A549 (cell line): ENCODE measurements at regions not wholly inside any gene's neighbourhood (a gene's known extent, or its start where the extent isn't known, plus 50 kb on each side); places are given as distances from the start of the nearest gene placed in this dataset.

Experiments
- ATAC-seq, 2 experiments: fragments of 200-7000 bp in 1 of 2; fragments of >200 bp in 1 of 2; cut with Nextera tagmentation in 1 of 2; cut with Tn5 transposase in 1 of 2; 3 replicates each; pipeline versions ENCODE4 v1.8.0 to v1.9.1; 2018 to 2020; ENCODE audit warnings: mild to moderate bottlenecking in 1 of 2, moderate library complexity in 1 of 2
- CTCF ChIA-PET: fragments of 300-600 bp; sonication (Branson Sonifier 250); formaldehyde crosslinking; extraction: SDS; loops from one replicate; lab custom pipeline; 2021; ENCODE audit warnings: antibody characterized with exemption, inconsistent platforms; lab: Yijun Ruan, JAX
- POLR2A ChIA-PET: fragments of 350-600 bp; formaldehyde crosslinking; extraction: SDS; loops from one replicate; lab custom pipeline; 2021; ENCODE audit warnings: antibody characterized with exemption, inconsistent platforms; lab: Yijun Ruan, JAX
- DNase-seq, 2 experiments: peaks; one replicate each; pipeline versions ENCODE4 v3.0.0 to v3.0.0-alpha.2; 2011 to 2016; ENCODE audit warnings: low read depth in 1 of 2, low spot score in 1 of 2
- FAIRE-seq: peaks from 2 replicates; lab custom pipeline; 2011; peaks lifted over from hg19 to GRCh38; lab: Jason Lieb, UNC
- H3K27ac ChIP-seq, 2 experiments: fragments of >200 bp; sonication (Bioruptor Twin); formaldehyde crosslinking; 3 replicates each; pipeline ENCODE4 v1.5.1; 2016 to 2017
- H3K4me1 ChIP-seq: fragments of >200 bp; sonication (Bioruptor Twin); formaldehyde crosslinking; 3 replicates; pipeline ENCODE4 v1.6.1; 2016
- H3K4me2 ChIP-seq: fragments of >200 bp; sonication (Bioruptor Twin); formaldehyde crosslinking; 3 replicates; pipeline ENCODE4 v1.6.1; 2016
- H3K4me3 ChIP-seq: fragments of >200 bp; sonication (Bioruptor Twin); formaldehyde crosslinking; 3 replicates; pipeline ENCODE4 v1.5.1; 2016
- H3K9me3 ChIP-seq: fragments of >200 bp; sonication (Bioruptor Twin); formaldehyde crosslinking; 3 replicates; pipeline ENCODE4 v1.6.1; 2016
- BHLHE40 ChIP-seq: IDR thresholded peaks from 2 replicates; pipeline ENCODE4 v1.6.1; 2012; ENCODE audit warnings: low read depth, low read length, inconsistent platforms
- CHD2 ChIP-seq: fragments of 150-350 bp; IDR thresholded peaks from 2 replicates; pipeline ENCODE4 v1.6.1; 2014; ENCODE audit warnings: low read length; ENCODE audit not compliant: partially characterized antibody
- CHD4 ChIP-seq: fragments of 200-600 bp; sonication (generic); IDR thresholded peaks from 2 replicates; pipeline ENCODE4 v1.6.1; 2016; ENCODE audit warnings: antibody characterized with exemption, mild to moderate bottlenecking, borderline replicate concordance
- EHF ChIP-seq: fragments of 250-450 bp; sonication (Bioruptor Pico); IDR thresholded peaks from 2 replicates; pipeline ENCODE4 v1.5.0; 2020; ENCODE audit warnings: mild to moderate bottlenecking
- EHMT2 ChIP-seq: fragments of 200-600 bp; sonication (generic); IDR thresholded peaks from 2 replicates; pipeline ENCODE4 v1.6.1; 2016; ENCODE audit warnings: antibody characterized with exemption, low read depth, mild to moderate bottlenecking, moderate library complexity
- HOXB13 ChIP-seq: fragments of 250-450 bp; sonication (Bioruptor Pico); IDR thresholded peaks from 2 replicates; pipeline ENCODE4 v1.5.0; 2020; ENCODE audit warnings: low read depth, mild to moderate bottlenecking, moderate library complexity
- KDM1A ChIP-seq: fragments of 200-600 bp; sonication (generic); IDR thresholded peaks from 2 replicates; pipeline ENCODE4 v1.6.1; 2016; ENCODE audit warnings: low read depth, mild to moderate bottlenecking
- MAFK ChIP-seq: fragments of 450-650 bp; IDR thresholded peaks from 2 replicates; pipeline ENCODE4 v1.6.1; 2014; ENCODE audit not compliant: partially characterized antibody
- MAX ChIP-seq: IDR thresholded peaks from 2 replicates; pipeline ENCODE4 v1.6.1; 2012
- MAZ ChIP-seq: fragments of 150-350 bp; IDR thresholded peaks from 2 replicates; pipeline ENCODE4 v1.6.1; 2014; ENCODE audit warnings: antibody characterized with exemption, low read depth, low read length, borderline replicate concordance
- POLR2AphosphoS2 ChIP-seq: conservative IDR thresholded peaks from 2 replicates; pipeline ENCODE4 v1.6.1; 2012; ENCODE audit warnings: low read length, improper control_type of control experiment, inconsistent platforms
- REST ChIP-seq: fragments of 200-600 bp; sonication (generic); IDR thresholded peaks from 2 replicates; pipeline ENCODE4 v1.6.1; 2016; ENCODE audit warnings: antibody characterized with exemption, mild to moderate bottlenecking, moderate library complexity
- RNF2 ChIP-seq: fragments of 200-600 bp; sonication (generic); IDR thresholded peaks from 2 replicates; pipeline ENCODE4 v1.6.1; 2016; ENCODE audit warnings: low read depth, mild to moderate bottlenecking, antibody characterized with exemption, moderate library complexity, borderline replicate concordance
- SMC3 ChIP-seq: fragments of >200 bp; sonication (Bioruptor Twin); formaldehyde crosslinking; IDR thresholded peaks from 3 replicates; pipeline ENCODE4 v1.6.1; 2018; ENCODE audit warnings: inconsistent platforms
- TP53 ChIP-seq: fragments of 250-450 bp; sonication (Bioruptor Pico); IDR thresholded peaks from 2 replicates; pipeline ENCODE4 v1.5.0; 2021; ENCODE audit warnings: mild to moderate bottlenecking, moderate library complexity
- ZC3H11A ChIP-seq: fragments of 450-650 bp; IDR thresholded peaks from 2 replicates; pipeline ENCODE4 v1.6.1; 2014; ENCODE audit warnings: antibody characterized with exemption, mild to moderate bottlenecking
- WGBS: methylation state at CpG from one replicate; pipeline ENCODE4 v1.1.6; 2017; ENCODE audit errors: missing lambda C conversion rate; 5-methylcytosine and 5-hydroxymethylcytosine counted together
- TF ChIP-seq, protein P1 (sequence below): fragments of >200 bp; sonication (Bioruptor Twin); formaldehyde crosslinking; IDR thresholded peaks from 3 replicates; pipeline ENCODE4 v1.6.1; 2016
- TF ChIP-seq, protein P2 (sequence below): fragments of 150-350 bp; IDR thresholded peaks from 2 replicates; pipeline ENCODE4 v1.6.1; 2014; ENCODE audit warnings: low read depth, mild to moderate bottlenecking, low read length
- TF ChIP-seq, protein P3 (sequence below): fragments of 250-450 bp; sonication (Bioruptor Pico); IDR thresholded peaks from 2 replicates; pipeline ENCODE4 v1.5.0; 2021; ENCODE audit warnings: mild to moderate bottlenecking, moderate library complexity, borderline replicate concordance

DNA sequence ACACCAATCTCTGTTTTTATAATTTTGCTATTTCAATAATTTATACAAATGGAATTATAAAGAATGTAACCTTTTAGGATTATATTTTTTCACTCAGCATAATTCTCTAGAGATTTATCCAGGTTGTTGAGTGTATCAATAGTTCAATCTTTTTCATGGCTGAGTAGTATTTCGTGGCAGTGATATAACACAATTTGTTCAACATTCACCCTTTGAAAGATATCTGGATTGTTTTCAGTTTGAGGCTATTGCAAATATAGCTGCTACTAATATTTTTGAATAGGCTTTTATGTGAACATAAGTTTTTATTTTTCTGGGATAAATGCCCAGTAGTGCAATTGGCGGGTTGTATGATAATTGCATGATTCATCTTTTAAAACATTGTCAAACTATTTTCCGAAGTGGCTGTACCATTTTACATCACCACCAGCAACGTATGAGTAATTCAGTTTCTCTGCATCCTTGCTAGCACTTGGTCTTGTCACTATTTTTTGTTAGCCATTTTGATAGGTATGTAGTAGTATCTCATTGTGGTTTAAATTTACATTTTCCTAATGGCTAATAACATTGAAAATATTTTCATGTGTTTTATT, 55.6 kb upstream of the ABCD3 start:
- Histone ChIP-seq H3K27ac (no peak overlapping the region), H3K4me3 (no peak overlapping the region), H3K4me1 (no peaks in the 10 kb centered on the region), H3K4me2 (no peak overlapping the region), H3K9me3 (no peaks in the 10 kb centered on the region)
- ChIA-PET CTCF (interaction anchor here (1.5 kb wide), 1 partner anchor 101 kb away, joined by 3 read pairs; no protein-coding TSS in a partner anchor), POLR2A (no interaction called here)
- ATAC-seq (no peak), FAIRE-seq (no peak), DNase-seq (no peak)
- WGBS: 43% methylated on average over 4 of the region's 4 CpGs
- TF ChIP-seq REST (no peak), HOXB13 (CRISPR knock-in tag) (no peak), MAZ (no peak), CHD4 (no peak), KDM1A (no peak), POLR2AphosphoS2 (no peak), CHD2 (no peak)
- TF ChIP-seq, protein P1, sequence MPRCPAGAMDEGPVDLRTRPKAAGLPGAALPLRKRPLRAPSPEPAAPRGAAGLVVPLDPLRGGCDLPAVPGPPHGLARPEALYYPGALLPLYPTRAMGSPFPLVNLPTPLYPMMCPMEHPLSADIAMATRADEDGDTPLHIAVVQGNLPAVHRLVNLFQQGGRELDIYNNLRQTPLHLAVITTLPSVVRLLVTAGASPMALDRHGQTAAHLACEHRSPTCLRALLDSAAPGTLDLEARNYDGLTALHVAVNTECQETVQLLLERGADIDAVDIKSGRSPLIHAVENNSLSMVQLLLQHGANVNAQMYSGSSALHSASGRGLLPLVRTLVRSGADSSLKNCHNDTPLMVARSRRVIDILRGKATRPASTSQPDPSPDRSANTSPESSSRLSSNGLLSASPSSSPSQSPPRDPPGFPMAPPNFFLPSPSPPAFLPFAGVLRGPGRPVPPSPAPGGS: no peak
- TF ChIP-seq, protein P2, sequence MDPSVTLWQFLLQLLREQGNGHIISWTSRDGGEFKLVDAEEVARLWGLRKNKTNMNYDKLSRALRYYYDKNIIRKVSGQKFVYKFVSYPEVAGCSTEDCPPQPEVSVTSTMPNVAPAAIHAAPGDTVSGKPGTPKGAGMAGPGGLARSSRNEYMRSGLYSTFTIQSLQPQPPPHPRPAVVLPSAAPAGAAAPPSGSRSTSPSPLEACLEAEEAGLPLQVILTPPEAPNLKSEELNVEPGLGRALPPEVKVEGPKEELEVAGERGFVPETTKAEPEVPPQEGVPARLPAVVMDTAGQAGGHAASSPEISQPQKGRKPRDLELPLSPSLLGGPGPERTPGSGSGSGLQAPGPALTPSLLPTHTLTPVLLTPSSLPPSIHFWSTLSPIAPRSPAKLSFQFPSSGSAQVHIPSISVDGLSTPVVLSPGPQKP: no peak

DNA sequence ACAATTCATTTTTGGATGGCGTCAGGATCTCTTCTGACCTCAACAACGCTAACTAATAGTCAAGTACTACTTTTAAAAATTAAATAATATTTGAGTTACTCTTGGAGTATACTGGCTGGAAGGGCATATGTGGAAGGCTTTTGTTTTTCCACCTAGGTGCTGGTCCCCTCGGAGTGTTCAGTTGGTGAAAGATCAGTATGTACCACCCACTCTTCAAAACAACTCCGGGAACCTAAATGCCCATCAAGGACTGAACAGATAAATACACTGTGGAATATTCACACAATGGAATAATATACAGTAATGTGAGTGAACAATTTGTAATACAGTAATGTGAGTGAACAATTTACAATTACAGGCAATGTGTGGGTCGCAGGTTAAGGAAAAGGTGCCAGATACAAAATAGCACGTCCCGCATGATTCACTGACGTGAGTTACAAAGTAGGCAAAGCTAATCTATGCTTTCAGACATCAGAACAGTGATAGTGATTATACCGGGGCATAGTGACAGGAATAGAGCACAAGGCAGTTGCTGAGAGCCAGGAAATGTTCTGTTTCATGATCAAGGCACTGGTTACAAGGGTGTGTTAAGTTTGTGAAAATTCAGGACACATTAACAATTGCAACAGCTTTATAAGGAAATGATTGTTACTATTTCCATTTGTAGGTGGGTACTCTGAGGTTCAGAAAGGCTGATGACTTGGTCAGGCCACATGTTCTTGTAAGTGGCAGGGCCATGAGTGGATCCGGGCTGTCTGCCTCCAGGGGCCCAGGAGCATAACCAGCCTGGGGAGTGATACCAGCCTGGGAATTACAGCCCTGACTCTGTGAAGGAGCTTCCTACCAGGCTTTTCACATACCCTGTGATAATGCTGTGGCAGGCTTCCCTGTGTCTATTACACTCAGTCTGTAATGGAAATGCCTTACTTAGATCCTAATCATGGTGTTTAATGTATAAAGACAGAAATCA, 59.3 kb upstream of the ABCD3 start:
- TF ChIP-seq EHMT2 (no peak), BHLHE40 (no peak), MAX (no peak)
- no peak overlapping the region for H3K4me2 ChIP-seq
- no peak for FAIRE-seq
- no peak overlapping the region for H3K27ac ChIP-seq
- no peaks in the 10 kb centered on the region for H3K9me3 ChIP-seq
- no peak for DNase-seq
- no peaks in the 10 kb centered on the region for H3K4me1 ChIP-seq
- no peak for ATAC-seq
- CTCF ChIA-PET: no interaction called here
- no peak overlapping the region for H3K4me3 ChIP-seq
- POLR2A ChIA-PET: interaction anchor here (0.7 kb wide), 1 partner anchor 55 kb away, joined by 3 read pairs; no protein-coding TSS in a partner anchor
- 84% methylated on average over 10 of the region's 10 CpGs for WGBS

GRCh38 chr1:94357661-94358060, 60.5 kb upstream of the ABCD3 start:
- ChIA-PET POLR2A (no interaction called here), CTCF (interaction anchor here (0.5 kb wide), 1 partner anchor 325 kb away, joined by 5 read pairs; no protein-coding TSS in a partner anchor)
- FAIRE-seq (no peak), ATAC-seq (no peak), DNase-seq (no peak)
- Histone ChIP-seq H3K9me3 (no peaks in the 10 kb centered on the region), H3K4me1 (no peaks in the 10 kb centered on the region), H3K4me2 (no peak overlapping the region), H3K4me3 (no peak overlapping the region), H3K27ac (no peak overlapping the region)
- TF ChIP-seq ZC3H11A (no peak), KDM1A (no peak), EHF (CRISPR knock-in tag) (no peak), SMC3 (no peak), TP53 (CRISPR knock-in tag) (no peak), RNF2 (no peak), MAFK (no peak)
- TF ChIP-seq, protein P3, sequence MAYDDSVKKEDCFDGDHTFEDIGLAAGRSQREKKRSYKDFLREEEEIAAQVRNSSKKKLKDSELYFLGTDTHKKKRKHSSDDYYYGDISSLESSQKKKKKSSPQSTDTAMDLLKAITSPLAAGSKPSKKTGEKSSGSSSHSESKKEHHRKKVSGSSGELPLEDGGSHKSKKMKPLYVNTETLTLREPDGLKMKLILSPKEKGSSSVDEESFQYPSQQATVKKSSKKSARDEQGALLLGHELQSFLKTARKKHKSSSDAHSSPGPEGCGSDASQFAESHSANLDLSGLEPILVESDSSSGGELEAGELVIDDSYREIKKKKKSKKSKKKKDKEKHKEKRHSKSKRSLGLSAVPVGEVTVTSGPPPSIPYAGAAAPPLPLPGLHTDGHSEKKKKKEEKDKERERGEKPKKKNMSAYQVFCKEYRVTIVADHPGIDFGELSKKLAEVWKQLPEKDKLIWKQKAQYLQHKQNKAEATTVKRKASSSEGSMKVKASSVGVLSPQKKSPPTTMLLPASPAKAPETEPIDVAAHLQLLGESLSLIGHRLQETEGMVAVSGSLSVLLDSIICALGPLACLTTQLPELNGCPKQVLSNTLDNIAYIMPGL (CRISPR knock-in tag): no peak
- WGBS: 74% methylated on average over 5 of the region's 5 CpGs
